ENCODE measurements at regions not wholly inside any gene's neighbourhood (a gene's known extent, or its start where the extent isn't known, plus 50 kb on each side); places are given as distances from the start of the nearest gene placed in this dataset.

DNA sequence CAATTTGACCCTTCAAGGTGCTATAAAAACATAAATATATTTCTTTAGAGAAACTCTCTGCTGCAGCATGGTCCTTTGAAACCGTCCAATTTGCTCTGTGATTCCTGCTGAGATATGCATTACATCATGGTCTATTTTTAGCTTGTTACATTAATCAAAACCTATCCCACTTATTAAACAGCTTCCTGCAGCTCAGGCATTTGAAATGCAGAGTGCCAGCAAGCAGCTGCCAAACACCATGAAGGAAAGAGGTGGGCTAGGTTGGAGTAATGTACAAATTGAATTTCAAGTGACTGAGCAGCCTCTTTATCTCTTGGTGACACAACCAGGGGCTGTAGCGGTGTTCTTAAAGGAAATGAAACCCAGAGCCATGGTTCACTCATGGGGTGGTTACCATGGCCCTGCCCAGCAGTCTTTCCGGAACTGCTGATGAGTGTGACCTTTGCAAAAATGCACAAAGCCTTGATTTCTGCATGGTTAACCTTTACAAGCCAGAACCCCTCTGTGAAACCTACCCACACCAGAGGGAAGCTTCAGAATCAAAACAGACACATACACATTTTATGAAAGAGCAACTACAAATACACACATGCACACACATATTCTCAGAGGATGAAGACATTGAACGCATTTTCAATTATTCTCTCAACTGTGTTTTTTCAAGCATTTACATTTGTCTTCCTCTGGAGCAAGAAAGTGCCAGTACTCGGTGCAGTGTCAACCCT, 155.8 kb upstream of the ZNF608 start:
- H3K27ac ChIP-seq, result no peak overlapping the region
- TF ChIP-seq, protein P1, sequence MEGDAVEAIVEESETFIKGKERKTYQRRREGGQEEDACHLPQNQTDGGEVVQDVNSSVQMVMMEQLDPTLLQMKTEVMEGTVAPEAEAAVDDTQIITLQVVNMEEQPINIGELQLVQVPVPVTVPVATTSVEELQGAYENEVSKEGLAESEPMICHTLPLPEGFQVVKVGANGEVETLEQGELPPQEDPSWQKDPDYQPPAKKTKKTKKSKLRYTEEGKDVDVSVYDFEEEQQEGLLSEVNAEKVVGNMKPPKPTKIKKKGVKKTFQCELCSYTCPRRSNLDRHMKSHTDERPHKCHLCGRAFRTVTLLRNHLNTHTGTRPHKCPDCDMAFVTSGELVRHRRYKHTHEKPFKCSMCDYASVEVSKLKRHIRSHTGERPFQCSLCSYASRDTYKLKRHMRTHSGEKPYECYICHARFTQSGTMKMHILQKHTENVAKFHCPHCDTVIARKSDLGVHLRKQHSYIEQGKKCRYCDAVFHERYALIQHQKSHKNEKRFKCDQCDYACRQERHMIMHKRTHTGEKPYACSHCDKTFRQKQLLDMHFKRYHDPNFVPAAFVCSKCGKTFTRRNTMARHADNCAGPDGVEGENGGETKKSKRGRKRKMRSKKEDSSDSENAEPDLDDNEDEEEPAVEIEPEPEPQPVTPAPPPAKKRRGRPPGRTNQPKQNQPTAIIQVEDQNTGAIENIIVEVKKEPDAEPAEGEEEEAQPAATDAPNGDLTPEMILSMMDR (conservative IDR thresholded peaks at IDR 0.05), result no peak

DNA sequence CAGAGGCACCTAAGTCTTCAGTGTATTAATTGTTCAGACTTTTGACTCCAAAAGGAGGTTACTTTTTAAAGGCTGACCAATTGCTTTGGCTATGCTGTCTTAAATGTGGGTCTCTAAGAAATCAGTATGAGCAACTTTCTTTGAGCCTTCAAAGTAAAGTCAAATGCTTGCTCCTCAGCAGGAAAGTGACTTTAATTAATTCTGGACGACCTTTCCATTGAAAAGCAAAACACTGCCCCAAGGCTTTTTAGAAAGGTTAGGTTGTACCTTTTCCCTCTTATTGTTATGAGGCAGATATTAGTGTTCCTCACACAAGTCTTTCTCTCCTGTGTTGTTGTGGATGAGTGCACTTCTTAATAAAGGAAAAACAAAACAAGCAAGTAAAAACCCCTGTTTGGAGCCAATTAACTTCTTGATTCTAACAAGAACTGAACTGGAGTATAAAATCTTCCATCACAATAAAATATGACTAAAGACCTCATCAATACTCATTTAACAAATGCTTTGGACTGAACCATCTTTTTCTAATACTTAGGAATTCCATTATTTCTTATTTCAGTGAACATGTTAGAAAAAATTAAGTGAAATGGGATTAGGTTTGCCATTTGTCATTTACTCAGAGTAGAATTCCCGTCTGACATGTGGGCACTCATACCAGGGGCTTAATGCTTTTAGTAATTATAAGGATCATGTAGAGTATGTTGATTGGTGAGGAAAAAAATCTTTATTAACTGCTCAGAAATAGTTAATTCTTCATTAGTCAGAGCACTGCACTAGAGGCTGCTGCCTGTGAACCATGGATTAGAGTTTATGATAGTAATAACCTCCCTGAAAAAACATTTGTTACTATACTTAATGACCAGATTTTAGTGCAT, 159.1 kb upstream of the ZNF608 start:
- peak overlapping the region; percentile 88 for H3K27ac ChIP-seq
- TF ChIP-seq, protein P1 (conservative IDR thresholded peaks at IDR 0.05), result no peak

DNA sequence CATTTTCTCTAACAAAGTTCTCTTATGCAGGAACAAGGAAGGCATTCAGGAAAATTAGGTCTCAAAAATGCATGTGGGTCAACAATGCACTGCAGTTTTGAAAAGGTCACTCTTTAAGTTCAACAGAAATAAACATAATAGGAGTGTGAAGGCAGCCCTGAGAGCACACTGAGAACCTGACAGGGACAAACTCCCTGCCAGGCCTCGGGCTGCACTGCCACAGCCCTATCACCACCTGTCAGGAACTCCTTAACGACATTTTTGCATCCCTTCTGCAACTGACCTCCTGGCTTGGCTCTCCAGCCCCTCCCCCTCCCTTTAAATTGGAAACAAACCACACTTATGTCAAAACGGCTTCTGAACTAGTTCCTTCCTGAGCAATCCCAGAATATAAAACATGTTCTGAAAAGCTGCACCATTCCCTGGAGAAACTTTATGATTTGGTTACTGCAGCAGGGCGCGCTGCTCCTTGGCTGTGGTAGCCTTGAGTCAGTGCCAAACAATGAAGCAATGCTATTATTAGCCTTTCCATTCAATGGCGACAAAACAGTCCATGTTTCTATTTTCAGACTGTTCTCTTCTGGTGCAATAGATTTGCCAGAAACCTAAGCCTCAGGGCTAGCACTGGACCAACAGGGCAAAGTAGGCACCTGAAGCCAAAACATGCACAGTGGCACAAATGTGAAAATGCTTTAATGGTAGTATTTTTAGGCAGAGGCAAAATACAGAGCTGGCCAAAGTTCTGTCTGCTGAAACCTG, 160.1 kb upstream of the ZNF608 start:
- peak overlapping the region; percentile 88 for H3K27ac ChIP-seq
- TF ChIP-seq, protein P1 (conservative IDR thresholded peaks at IDR 0.05), result no peak

DNA sequence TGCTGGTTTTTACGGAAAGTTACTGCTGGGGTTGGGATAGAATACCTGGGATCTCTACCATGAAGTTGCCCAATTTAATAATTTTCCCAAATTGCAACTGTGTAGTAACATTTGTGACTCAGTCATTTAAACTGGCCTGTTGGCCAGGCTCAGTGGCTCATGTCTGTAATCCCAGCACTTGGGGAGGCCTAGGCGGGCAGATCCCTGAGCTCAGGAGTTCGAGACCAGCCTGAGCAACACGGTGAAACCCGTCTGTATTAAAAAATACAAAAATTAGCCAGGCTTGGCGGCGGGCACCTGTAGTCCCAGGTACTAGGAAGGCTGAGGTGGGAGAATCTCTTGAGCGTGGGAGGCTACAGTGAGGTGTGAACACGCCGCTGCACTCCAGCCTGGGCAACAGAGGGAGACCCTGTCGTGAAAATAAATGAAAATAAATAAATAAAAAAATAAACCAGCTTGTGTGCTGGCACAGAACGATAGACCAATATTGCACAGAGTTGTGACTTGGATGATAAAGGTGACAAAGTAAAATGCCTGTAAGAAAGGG, 160.7 kb upstream of the ZNF608 start:
- TF ChIP-seq, protein P1 (conservative IDR thresholded peaks at IDR 0.05), result no peak
- H3K27ac ChIP-seq, result peak overlapping the region; percentile 88

DNA sequence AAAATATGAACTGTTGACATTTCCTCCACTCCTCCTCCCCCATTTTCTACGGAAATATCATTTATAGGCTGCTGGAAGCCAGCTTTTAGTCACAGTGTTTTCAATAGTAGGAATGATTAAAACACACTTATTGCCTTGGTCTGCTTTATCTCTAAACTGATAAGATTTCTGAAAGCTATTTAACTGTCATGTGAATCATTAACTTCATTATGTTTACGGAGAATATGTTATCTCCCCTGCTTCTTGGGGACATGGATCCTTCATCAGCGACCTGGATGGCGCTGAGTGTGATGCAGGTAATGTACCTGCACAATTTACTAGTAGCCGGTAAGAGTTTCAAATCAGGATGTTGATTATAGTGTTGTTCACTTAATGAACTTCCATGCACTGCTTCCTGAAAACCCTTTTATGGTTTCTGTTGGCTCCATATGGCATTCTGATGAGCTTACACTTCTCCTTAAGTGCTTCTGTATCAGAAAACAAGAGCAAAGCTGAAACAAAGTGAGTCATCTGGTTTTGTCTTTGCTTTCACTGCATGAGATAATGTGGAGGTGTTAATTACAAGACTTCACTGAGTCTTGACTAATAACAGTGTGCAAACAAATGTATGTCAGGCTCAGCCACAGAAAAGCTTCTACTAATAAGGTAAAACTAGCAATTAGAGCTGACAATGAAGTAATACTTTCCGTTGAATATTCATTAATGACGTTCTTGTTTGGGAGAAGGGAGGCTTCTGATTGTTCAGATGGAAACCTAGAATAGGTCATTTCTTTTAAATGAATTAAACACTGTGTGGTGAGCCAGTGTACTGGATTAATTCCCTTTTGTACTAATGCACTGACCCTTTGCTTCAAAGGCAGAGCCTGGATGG, 162.4 kb upstream of the ZNF608 start:
- peak overlapping the region; percentile 88 for H3K27ac ChIP-seq
- TF ChIP-seq, protein P1 (conservative IDR thresholded peaks at IDR 0.05), result no peak

DNA sequence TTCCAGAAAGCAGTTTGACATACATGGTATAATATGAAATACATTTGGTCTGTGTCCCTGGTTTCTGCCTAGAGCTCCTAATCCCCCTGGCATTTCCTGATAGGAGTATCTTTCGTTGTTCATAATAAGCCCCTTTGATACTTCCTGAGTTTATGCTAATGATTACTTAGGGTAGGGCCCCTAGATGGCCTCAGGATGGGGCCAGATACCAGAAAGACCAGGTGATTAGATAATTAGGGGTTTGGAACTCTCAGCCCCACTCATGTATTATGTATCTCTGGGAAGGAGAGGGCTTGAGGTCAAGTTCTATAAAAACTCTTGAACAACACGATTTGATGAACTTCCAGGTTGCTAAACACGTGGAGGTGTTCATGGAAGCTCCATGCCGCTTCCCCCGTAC, 163.3 kb upstream of the ZNF608 start:
- peak overlapping the region; percentile 88 for H3K27ac ChIP-seq
- TF ChIP-seq, protein P1 (conservative IDR thresholded peaks at IDR 0.05), result no peak

Measured in VCaP (cell line).